NCI-H524 (cell line): ENCODE measurements at regions not wholly inside any gene's neighbourhood (a gene's known extent, or its start where the extent isn't known, plus 50 kb on each side); places are given as distances from the start of the nearest gene placed in this dataset.
A peak's percentile ranks its signal among the peaks of the same experiment; 100 is the strongest.

Source experiments
- DNase-seq, 2 experiments: peaks; one replicate each; lab custom pipeline; 2025; lab: John Stamatoyannopoulos, UW

DNA sequence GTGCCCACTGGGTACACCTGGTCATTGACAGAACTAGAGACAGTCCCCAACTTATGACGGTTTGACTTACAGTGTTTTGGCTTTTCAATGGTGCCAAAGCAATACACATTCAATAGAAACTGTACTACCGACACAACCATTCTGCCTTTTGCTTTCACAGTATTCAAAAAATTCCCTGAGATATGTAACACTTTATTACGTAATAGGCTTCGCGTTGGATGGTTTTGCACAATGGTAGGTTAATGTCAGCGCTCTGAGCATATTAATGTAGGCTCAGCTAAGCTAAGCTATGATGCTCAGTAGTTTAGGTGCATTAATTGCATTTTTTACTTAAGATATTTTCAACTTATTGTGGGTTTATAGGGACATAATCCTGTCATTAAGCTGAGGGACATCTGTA, 105.1 kb upstream of the B3GAT1 start:
- DNase-seq = no peak

- DNase-seq = peak; percentile 90 to 93
Observed at GRCh38 chr11:134516529-134516928, 104.5 kb upstream of the B3GAT1 start.

GRCh38 chr11:134515081-134515960, 103.3 kb upstream of the B3GAT1 start:
- DNase-seq = no peak

DNA sequence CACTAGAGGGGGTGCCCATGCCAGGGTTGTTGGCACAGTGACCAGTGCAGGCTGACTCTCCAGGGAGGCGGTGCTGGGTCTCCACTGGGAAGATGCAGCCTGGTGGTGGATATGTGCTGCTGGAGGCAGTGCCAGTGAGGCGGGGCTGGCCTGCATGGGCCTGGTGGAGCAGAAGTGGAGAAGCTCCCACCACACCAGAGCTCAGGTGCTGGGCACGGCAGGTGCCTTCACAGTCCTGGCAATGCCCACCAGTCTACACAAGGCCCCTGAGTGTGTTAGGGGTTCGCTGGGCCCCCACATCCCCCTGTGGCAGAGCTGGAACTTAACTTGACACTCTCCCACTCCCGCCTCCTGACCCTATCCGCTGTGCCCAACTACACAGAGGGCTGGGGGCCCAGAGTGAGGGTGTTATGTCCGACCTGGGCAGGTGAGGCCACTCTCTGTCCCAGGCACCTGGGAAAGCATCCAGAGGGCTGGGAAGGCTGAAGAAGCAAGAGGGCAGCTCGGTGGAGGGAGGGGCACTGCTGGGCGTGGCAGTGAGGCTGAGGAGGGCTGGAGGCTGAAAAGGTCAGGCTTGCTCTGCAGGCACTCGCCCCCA, 102.4 kb upstream of the B3GAT1 start:
- no peak for DNase-seq

GRCh38 chr11:134513585-134514120, 101.6 kb upstream of the B3GAT1 start:
- no peak for DNase-seq

- no peak for DNase-seq
Observed at GRCh38 chr11:134512571-134513538, 100.8 kb upstream of the B3GAT1 start.

GRCh38 chr11:134512061-134512460, 100.0 kb upstream of the B3GAT1 start:
- no peak for DNase-seq

GRCh38 chr11:134511255-134511654, 99.2 kb upstream of the B3GAT1 start:
- DNase-seq = no peak

DNA sequence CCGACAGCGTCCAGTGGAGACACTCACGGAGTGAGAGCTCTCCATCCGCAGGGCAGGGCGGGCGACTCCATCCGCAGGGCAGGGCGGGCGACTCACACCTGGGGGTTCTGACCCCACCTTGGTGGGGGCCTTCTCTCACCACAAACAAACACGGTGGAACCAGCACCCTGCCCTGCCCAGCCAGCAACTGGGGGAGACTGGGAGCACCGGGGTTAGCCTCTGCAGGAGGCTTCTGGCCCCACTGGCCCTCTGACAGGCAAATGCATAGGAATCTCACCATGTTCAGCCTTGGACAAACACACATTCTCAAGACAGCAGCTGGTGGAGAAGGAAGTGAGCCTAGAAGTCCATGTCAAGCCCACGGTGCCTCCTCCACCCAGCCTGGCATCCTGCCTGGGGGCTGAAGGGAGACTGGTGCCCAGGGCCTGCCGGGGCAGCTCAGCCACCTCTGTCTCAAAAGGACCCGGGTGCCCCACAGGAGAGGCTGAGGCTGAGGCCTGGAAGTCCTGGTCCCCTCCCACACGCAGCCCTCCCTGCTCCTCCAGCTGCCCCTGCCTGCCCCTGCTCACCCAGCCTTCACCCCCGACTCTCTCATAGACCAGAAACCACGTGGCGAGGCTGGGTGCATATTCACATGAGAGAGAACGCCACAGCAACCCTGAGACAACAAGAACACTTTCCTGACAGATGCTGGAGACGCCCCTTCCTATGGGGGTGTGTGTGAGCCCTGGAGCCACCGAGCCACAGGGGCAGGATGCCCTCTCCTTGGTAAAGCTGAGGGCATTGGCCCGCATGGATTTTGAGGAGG, 98.4 kb upstream of the B3GAT1 start:
- DNase-seq = no peak

DNA sequence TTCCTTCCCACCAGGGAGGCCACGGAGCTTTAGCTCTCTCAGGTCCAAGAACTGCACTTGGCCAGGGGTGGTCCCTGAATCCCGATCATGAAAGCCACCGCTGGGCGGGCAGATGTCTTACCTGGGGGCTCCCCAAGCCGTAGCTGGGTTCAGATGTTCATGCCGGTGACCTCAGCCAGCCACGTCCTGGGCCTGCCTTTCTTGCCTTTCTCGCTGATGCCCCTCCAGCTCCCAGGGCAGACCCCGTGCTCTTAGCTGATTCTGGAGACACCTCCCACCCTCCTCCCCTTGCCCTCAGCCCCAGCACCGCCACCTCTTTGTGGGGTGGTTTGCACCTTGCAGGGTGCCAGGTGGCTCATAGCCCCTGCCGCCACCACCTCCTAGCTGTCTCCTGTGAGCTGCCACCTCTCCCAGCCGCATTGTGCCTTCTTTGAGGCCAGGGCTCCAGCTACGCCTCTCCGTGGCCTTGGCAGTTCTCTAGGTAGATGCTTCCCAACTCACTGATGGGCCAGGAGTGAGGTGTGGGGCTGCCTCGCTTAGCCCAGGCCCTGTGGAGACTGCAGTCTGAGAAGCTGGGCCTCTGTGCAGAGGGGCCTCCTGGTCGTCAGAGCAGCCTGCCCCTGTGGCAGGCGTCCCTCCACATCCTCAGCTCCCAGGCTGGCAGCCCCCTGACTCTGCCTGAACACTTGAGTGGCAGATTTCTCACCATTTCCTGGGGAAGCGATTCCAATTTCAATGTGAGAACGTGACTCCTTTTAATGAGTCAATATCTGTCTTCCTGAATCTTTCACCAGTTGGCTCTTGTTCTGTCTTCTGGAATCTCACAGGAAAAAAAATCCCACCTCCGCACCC, 97.6 kb upstream of the B3GAT1 start:
- DNase-seq = no peak

GRCh38 chr11:134508219-134508990, 96.4 kb upstream of the B3GAT1 start:
- DNase-seq = no peak

GRCh38 chr11:134506046-134506445, 94.0 kb upstream of the B3GAT1 start:
- DNase-seq = no peak

- no peak for DNase-seq
Observed at GRCh38 chr11:134505125-134505524, 93.1 kb upstream of the B3GAT1 start.

DNA sequence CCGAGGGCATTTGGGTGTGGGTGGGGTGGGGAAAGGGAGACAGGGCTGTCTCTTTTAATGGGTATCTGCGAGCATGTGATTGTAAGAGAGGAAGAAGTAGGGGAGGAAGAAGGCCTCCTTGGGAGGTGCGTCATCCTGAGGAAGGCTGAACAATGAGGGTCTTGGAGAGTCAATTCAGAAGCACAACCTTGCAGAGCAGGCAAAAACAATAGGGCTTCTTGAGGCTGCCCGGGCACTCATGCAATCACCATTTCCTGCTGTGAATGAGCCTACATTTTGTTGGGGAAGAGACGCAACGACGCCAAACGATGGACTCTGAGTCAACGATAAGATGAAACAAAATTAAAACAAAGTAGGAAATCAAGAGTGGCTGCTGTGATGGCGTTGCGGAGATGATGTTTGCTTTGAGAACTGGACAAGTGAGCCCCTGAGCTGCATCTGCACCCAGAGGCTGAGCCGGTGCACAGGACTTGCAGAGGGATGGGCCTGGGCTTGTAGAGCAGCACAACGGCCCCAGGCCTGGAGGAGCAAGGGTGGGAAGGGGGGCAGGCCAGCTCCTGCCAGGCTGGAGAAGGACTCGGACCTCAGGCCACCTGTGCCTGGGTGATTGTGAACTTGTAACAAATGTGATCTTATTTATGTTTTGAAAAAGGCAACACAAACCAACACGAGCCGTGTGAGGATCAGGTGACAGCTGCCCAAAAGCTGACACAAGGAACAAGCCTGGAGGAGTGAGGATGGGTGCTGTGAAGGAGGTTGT, 92.3 kb upstream of the B3GAT1 start:
- DNase-seq = no peak

DNA sequence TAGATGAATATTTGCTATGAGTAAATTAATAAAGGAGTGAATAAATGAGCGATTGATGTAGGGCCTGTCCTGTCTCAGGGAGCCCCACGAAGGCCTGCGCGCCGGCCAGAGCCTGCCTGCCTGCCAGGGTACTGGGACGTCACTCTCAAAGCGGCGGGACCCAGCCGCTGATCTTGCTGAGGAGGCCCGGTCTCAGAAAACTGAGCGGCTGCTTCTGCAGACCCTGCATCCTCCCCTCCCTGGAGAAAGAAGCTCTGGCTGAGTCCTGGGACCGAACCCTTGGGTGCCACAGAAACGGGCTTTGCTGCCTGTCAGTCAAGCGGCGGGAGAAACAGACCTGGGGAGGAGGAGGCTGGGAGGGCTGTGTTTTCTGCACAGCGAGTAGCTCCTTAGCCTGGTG, 91.6 kb upstream of the B3GAT1 start:
- no peak for DNase-seq

GRCh38 chr11:134503100-134503499, 91.1 kb upstream of the B3GAT1 start:
- no peak for DNase-seq

GRCh38 chr11:134502153-134502550, 90.1 kb upstream of the B3GAT1 start:
- no peak for DNase-seq

GRCh38 chr11:134501406-134502152, 89.5 kb upstream of the B3GAT1 start:
- DNase-seq = no peak
